MG63 (cell line): ENCODE measurements at regions not wholly inside any gene's neighbourhood (a gene's known extent, or its start where the extent isn't known, plus 50 kb on each side); places are given as distances from the start of the nearest gene placed in this dataset.
A peak's percentile ranks its signal among the peaks of the same experiment; 100 is the strongest.

Experiments used
- DNase-seq: peaks from one replicate; pipeline ENCODE4 v3.0.0-alpha.2; 2020
- H3K27me3 ChIP-seq: fragments of 250-450 bp; sonication (Bioruptor Pico); 2 replicates; pipeline ENCODE4 v1.5.1; 2020; ENCODE audit warnings: mild to moderate bottlenecking, moderate library complexity
- H3K36me3 ChIP-seq: fragments of 250-450 bp; sonication (Bioruptor Pico); 2 replicates; pipeline ENCODE4 v1.5.1; 2020; ENCODE audit warnings: mild to moderate bottlenecking, moderate library complexity
- H3K4me3 ChIP-seq: fragments of 250-450 bp; sonication (Bioruptor Pico); 2 replicates; pipeline ENCODE4 v1.5.1; 2020; ENCODE audit warnings: mild to moderate bottlenecking, moderate library complexity
- H3K9me3 ChIP-seq: fragments of 250-450 bp; sonication (Bioruptor Pico); 2 replicates; pipeline ENCODE4 v1.5.1; 2020; ENCODE audit warnings: mild to moderate bottlenecking, moderate library complexity

DNA sequence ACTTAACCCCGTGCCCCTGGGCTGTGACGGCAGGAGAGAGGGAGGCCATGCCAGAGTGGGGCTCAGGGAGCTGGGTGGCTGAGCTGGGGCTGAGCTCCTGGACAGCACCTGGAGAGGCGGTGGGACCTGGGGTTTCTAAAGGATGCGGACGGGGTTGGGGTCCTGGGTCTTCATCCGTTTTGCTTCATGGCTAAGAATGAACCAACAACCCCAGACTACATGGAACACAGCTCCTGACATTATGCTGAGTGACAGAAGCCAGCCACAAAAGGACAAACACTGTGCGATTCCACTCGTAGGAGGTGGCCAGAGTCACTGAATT is 60.6 kb downstream of the NCOR2 start:
- DNase-seq = no peak
- no peaks in the 10 kb centered on the region for H3K27me3 ChIP-seq
- H3K36me3 ChIP-seq = peaks cover 3% of the 10 kb centered on the region
- H3K9me3 ChIP-seq = no peaks in the 10 kb centered on the region
- H3K4me3 ChIP-seq = no peak overlapping the region

DNA sequence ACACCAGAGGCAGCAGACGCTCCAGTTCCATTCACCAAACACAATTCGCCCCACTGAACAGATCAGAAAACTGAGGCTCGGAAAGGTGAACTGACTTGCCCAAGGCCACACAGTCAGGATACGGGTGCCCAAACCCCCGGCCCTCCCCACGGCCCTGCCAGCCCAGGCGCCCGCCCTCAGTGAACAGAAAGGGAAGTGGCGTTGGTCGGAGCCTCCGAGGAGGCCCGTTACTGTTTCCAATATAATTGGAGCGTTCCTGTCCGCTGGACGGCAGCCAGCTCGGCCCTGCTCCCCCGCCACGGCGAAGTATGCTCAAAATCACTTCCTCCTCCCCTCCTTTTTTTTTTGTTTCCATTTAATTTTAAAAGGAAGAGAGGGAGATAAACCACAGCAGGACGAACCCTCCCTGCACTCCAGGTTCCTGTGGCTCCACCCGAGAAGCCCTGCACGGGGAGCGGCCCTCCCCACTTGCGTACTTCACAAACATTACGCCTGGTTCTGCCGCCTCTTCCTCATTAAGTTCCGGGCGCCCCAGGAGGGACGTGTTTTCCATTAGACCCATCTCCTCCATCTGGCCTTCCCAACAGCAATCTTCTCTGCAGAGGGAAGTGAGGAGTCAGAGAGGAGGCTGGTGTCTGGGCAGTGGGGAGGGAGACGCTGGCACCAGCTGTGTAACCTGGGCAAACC is 61.1 kb downstream of the NCOR2 start:
- no peak for DNase-seq
- no peaks in the 10 kb centered on the region for H3K27me3 ChIP-seq
- no peak overlapping the region for H3K4me3 ChIP-seq
- H3K9me3 ChIP-seq = no peaks in the 10 kb centered on the region
- peaks cover 2% of the 10 kb centered on the region for H3K36me3 ChIP-seq

GRCh38 chr12:124505001-124505818 is 62.2 kb downstream of the NCOR2 start:
- Histone ChIP-seq H3K27me3 (no peaks in the 10 kb centered on the region), H3K36me3 (no peaks in the 10 kb centered on the region; the same call in 1 of the 2 replicates), H3K4me3 (no peak overlapping the region), H3K9me3 (no peaks in the 10 kb centered on the region)
- no peak for DNase-seq

GRCh38 chr12:124504273-124505000 is 63.0 kb downstream of the NCOR2 start:
- no peaks in the 10 kb centered on the region for H3K9me3 ChIP-seq
- no peak for DNase-seq
- no peak overlapping the region for H3K4me3 ChIP-seq
- no peaks in the 10 kb centered on the region; the same call in 1 of the 2 replicates for H3K36me3 ChIP-seq
- no peaks in the 10 kb centered on the region for H3K27me3 ChIP-seq

GRCh38 chr12:124503305-124503704 is 64.1 kb downstream of the NCOR2 start:
- H3K36me3 ChIP-seq = no peaks in the 10 kb centered on the region; the same call in 1 of the 2 replicates
- DNase-seq = no peak
- no peaks in the 10 kb centered on the region for H3K9me3 ChIP-seq
- no peaks in the 10 kb centered on the region for H3K27me3 ChIP-seq
- no peak overlapping the region for H3K4me3 ChIP-seq

DNA sequence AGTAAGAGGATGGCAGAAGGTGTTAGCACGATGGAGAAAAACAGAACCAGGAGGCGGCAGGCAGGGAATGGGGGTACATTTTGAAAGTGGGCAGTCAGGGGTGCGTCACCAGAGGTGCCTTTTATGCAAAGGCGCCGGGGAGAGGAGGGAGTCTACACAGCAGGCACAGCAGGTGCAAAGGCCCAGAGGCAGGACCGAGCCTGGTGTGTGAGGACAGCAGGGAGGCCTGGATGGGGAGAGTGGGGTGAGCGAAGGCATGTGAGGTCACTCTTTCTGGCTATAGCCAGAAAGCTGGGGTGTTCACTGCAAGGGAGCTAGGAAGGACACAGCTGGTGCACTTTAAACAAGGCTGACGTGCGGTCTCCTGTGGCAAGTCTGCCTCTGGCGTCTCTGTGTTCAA is 65.0 kb downstream of the NCOR2 start:
- Histone ChIP-seq H3K9me3 (no peaks in the 10 kb centered on the region), H3K36me3 (peaks cover 1% of the 10 kb centered on the region), H3K27me3 (no peaks in the 10 kb centered on the region), H3K4me3 (no peak overlapping the region)
- no peak for DNase-seq

- Histone ChIP-seq H3K27me3 (no peaks in the 10 kb centered on the region), H3K9me3 (no peaks in the 10 kb centered on the region), H3K36me3 (peaks cover 5% of the 10 kb centered on the region; the same call in 1 of the 2 replicates)
Observed at GRCh38 chr12:124501827-124502226, 65.6 kb downstream of the NCOR2 start.

DNA sequence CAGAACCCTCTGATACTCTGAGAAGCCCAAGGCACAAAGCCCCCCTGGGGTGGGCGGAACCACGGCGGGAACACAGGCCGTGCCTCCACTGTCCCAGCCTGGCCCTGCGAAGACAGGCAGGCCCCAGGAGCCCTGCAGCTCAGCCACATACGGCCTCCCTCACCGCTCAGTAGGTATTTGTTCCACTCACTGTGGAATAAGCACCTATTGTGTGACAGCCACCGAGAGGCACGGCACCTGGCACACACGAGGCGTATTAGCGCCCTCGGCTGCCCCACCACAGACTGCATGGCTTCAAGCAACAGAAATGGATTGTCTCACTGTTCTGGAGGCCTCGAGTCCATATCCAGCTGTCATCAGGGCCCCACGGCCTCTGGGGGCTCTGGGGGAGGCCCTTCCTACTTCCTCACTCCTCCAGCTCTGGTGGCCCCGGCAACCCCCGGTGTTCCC is 66.3 kb downstream of the NCOR2 start:
- H3K4me3 ChIP-seq = no peak overlapping the region
- H3K9me3 ChIP-seq = no peaks in the 10 kb centered on the region
- H3K27me3 ChIP-seq = no peaks in the 10 kb centered on the region
- H3K36me3 ChIP-seq = peaks cover 7% of the 10 kb centered on the region; the same call in 1 of the 2 replicates
- no peak for DNase-seq

More at GRCh38 chr12:124501827-124502226, 65.6 kb downstream of the NCOR2 start:
- H3K4me3 ChIP-seq = no peak overlapping the region
- no peak for DNase-seq

GRCh38 chr12:124499898-124500244 is 67.5 kb downstream of the NCOR2 start:
- no peak for DNase-seq
- Histone ChIP-seq H3K9me3 (no peaks in the 10 kb centered on the region), H3K27me3 (no peaks in the 10 kb centered on the region), H3K36me3 (peaks cover 11% of the 10 kb centered on the region), H3K4me3 (no peak overlapping the region)

DNA sequence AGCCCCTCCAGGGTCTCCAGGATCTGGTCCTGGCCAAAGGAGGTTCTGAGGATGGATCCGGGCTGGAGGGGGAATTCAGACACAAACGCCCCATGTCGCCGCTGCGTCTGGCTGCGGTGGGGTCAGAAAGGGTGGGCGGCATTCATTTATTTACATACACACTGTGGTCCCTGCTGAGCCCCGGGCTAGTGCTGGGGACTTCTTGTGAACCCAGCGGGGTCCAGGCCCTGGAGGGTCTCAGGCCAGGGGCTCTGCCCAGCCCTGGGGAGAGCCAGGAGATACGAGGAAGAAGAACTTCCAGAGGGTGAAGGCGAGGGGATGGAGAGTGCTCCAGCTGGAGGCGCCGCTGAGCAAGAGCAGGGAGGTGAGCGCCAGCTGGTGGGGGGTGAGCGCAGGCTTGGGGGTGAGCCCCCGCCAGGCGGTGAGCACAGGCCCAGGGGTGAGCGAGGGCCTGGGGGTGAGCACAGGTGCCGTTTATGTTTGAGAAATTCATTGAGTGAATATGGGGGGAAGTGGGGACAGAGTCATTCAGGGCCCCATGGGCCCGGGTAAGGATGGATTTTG is 68.1 kb downstream of the NCOR2 start:
- no peak overlapping the region for H3K4me3 ChIP-seq
- peaks cover 13% of the 10 kb centered on the region for H3K36me3 ChIP-seq
- DNase-seq = no peak
- H3K9me3 ChIP-seq = no peaks in the 10 kb centered on the region
- no peaks in the 10 kb centered on the region for H3K27me3 ChIP-seq

GRCh38 chr12:124498275-124499189 is 68.9 kb downstream of the NCOR2 start:
- Histone ChIP-seq H3K9me3 (no peaks in the 10 kb centered on the region), H3K27me3 (no peaks in the 10 kb centered on the region), H3K36me3 (peaks cover 17% of the 10 kb centered on the region), H3K4me3 (no peak overlapping the region)
- peak; percentile 81 for DNase-seq

- peak; percentile 86 for DNase-seq
- H3K36me3 ChIP-seq = peaks cover 23% of the 10 kb centered on the region
Observed at GRCh38 chr12:124497658-124498057, 69.8 kb downstream of the NCOR2 start.

GRCh38 chr12:124497039-124497438 is 70.4 kb downstream of the NCOR2 start:
- no peaks in the 10 kb centered on the region for H3K9me3 ChIP-seq
- no peak for DNase-seq
- H3K36me3 ChIP-seq = peaks cover 26% of the 10 kb centered on the region
- no peak overlapping the region for H3K4me3 ChIP-seq
- H3K27me3 ChIP-seq = no peaks in the 10 kb centered on the region

More at GRCh38 chr12:124497658-124498057, 69.8 kb downstream of the NCOR2 start:
- Histone ChIP-seq H3K9me3 (no peaks in the 10 kb centered on the region), H3K4me3 (no peak overlapping the region), H3K27me3 (no peaks in the 10 kb centered on the region)

DNA sequence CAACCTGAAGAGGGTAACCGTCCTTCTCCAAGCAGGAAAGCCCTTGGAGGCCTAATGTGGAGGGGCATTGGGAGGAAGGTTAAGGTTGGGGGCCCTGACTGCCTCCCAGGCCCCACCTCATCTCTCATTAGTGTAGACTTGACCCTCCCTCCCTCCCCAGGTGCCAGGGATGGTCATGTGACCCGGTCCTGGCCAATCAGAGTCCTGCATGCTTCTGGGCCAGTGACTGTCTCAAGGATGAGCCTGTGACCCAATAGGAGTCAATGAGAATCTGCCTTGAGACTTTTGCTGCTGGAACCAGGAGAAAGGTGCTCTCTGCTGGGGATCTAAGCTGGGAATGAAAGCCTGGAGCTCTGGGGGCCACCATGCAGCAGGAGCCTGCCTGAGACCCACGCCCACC is 70.8 kb downstream of the NCOR2 start:
- H3K36me3 ChIP-seq = peaks cover 31% of the 10 kb centered on the region
- DNase-seq = no peak
- H3K4me3 ChIP-seq = no peak overlapping the region
- no peaks in the 10 kb centered on the region for H3K27me3 ChIP-seq
- H3K9me3 ChIP-seq = no peaks in the 10 kb centered on the region

DNA sequence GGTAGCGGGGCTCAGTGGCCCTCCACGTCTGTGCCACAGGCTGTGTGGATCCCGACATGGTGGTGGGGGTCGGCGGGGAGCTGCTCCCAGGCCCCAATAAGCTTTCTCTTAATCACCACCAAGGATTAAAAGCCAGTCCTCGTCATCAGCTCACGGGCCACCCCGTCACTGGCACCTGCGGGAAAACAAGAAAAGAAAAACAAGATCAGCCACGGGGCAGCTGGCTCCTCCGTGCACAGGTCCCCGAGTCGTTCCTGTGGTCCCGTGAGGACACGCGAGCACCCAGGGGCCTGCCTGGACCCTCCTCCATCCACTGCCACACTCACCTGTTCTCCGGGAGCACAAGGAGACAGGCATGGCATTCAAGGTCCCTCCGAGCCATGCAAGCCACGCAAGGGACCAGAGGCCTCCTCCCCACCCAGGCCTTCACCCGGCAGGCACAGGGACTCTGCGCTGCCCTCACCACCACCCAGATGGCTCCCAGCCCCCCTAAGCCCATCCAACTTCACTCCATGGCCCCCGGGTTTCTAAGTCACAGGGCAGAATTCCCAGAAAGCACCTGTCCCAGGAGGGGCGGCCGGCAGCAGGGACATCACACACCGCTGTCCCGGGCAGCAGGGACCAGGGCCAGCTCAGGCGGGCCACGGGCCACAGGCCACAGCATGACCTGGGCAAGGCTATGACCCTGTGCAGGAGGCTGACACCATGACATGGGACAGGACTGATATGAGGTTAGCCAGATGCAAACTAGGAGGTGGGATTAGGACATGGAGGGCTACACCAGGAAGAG is 72.0 kb downstream of the NCOR2 start:
- H3K9me3 ChIP-seq = no peaks in the 10 kb centered on the region
- H3K36me3 ChIP-seq = peaks cover 40% of the 10 kb centered on the region
- H3K4me3 ChIP-seq = no peak overlapping the region
- H3K27me3 ChIP-seq = no peaks in the 10 kb centered on the region
- no peak for DNase-seq
